HG02970 (cell line): ENCODE measurements at regions not wholly inside any gene's neighbourhood (a gene's known extent, or its start where the extent isn't known, plus 50 kb on each side); places are given as distances from the start of the nearest gene placed in this dataset.
"Not testable (repeated sequence)": the region's sequence is repeated elsewhere in the genome, so short reads cannot be mapped to it uniquely, and the experiment has no call there.

Experiments
- ATAC-seq: cut with Tn5 transposase; IDR thresholded peaks from one replicate; pipeline ENCODE4 v1.9.1; 2021; ENCODE audit warnings: mild to moderate bottlenecking, moderate library complexity, moderate number of reproducible peaks; ENCODE audit not compliant: unreplicated experiment, low FRiP score

DNA sequence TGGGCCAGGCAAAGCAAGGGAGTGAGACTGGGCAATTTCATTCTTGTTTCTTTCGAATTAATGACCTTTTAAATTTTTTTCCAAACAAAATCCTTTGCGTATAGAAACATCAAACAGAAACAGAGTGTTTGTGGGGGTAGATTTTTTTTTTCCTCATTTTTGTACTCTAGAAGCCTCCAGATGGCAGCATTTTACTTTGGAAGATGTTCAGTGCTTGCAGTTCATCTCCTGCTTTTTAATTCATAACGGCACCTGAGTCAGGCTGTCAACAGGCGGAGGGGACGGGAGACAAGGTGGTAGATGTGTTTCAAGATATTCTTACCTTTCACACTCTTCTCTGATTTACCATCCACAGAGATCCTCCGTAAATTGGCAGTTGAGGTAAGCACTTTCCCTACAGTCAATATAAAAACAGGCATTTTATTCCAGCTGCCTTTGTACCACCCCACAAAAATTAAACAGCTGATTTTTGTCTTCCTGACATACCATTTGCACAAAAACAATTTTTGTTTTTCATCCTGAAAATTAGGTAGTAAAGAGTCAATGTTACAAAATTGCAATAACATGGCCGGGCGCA, 99.5 kb upstream of the FBXL17 start:
- no peak for ATAC-seq

- no peak for ATAC-seq
These were observed 90.3 kb upstream of the FBXL17 start for GRCh38 chr5:108472237-108472636.

DNA sequence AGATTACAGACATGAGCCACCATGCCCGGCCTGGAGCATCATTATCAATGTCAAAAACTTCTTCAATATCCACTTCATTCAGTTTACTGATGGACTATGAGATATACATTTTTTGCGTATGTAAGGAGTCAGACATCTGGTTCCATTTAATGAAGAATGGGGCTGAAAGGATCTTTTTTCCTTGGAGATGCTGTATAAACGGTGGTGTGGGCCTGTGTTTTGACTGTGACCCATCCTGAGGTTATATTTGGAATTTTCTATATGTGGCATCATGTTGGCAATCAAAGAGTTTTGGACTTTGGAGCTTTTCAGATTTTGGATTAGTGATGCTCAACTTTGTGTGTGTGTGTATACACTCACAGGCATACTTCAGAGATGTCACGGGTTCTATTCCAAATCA, 85.7 kb upstream of the FBXL17 start:
- ATAC-seq: no peak

GRCh38 chr5:108461628-108462367, 79.9 kb upstream of the FBXL17 start:
- no peak for ATAC-seq

- no peak for ATAC-seq
These were observed 77.9 kb upstream of the FBXL17 start for GRCh38 chr5:108459769-108460168.

DNA sequence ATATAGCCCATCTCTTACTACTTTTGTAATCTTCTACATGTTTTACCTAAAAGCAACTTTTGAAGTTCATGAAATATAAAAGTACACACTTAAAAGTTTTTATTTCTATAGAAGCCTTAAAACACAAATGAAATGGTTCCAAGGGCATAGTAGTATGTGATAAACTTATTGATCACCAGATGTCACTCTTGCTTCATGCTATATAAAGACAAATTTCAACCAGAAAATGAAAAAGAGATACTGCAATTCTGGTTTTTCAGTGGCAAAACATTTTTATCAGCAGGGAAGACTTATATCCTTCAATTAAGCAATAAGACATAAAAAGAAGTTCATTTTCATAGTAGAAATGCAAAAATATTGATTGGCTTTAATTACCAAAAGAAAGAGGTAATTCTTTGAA, 69.4 kb upstream of the FBXL17 start:
- no peak for ATAC-seq

DNA sequence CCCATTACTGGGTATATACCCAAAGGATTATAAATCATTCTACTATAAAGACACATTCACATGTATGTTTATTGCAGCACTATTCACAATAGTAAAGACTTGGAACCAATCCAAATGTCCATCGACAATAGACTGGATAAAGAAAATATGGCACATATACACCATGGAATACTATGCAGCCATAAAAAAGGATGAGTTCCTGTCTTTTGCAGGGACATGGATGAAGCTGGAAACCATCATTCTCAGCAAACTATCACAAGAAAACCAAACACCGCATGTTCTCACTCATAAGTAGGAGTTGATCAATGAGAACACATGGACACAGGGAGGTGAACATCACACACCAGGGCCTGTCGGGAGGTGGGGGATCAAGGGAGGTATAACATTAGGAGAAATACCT, 62.2 kb upstream of the FBXL17 start:
- not testable (repeated sequence) for ATAC-seq

DNA sequence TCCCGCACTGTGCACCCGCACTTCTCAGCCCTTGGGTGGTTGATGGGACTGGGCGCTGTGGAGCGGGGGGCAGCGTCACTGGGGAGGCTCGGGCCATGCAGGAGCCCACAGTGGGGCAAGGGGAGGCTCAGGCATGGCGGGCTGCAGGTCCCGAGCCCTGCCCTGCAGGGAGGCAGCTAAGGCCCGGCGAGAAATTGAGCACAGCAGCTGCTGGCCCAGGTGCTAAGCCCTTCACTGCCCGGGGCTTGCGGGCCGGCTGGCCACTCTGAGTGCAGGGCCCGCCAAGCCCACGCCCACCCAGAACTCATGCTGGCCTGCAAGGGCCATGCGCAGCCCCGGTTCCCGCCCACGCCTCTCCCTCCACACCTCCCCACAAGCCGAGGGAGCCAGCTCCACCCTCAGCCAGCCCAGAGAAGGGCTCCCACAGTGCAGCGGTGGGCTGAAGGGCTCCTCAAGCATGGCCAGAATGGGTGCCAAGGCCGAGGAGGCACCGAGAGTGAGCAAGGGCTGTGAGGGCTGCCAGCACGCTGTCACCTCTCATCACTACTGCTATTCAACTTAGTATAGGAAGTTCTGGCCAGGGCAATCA, 60.3 kb upstream of the FBXL17 start:
- not testable (repeated sequence) for ATAC-seq

DNA sequence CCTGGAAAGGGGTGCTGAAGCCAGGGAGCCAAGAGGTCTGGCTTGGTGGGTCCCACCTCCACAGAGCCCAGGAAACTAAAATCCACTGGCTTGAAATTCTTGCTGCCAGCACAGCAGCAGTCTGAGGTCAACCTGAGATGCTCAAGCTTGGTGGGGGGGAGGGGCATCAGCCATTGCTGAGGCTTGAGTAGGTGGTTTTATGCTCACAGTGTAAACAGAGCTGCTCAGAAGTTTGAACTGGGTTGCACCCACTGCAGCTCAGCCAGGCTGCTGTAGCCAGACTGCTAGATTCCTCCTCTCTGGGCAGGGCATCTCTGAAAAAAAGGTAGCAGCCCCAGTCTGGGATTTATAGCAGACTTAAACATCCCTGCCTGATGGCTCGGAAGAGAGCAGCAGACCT, 55.5 kb upstream of the FBXL17 start:
- ATAC-seq: no peak

GRCh38 chr5:108436696-108437095, 54.8 kb upstream of the FBXL17 start:
- ATAC-seq: no peak

DNA sequence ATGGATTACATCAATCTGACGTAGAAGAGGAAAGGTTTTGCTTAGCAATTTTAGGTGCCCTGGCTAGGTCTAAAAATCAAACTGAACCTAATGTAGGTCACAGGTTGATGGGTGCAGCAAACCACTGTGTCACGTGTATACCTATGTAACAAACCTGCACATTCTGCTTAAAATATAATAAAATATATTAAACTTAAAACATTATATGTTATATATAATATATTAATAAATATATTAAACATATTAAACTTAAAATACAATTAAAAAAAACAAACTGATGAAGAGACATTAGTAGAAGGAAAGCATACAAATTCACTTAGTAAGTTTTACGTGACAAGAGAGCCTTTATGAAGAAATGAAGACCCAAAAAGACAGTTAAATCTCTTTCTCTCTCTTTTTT, 51.7 kb upstream of the FBXL17 start:
- ATAC-seq: no peak

DNA sequence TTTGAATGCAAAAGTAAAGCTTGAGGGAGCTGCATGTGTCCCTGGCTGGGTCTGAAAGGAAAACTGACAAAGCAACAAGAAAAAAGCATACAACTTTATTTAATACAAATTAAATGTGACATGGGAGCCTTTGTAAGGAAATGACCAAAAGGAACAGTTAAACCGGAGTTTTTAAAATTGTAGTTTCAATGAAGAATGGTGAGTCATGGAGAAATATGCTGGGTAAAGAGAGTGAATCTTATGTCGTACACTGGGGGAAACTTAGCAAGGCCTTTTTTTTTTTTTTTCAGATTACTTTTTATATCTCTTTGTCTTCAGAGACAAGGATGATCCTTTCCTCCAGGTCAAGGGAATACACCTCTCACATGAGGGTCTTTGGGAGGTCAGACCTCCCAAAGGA, 50.1 kb upstream of the FBXL17 start:
- ATAC-seq: no peak
